ENCODE measurements at regions not wholly inside any gene's neighbourhood (a gene's known extent, or its start where the extent isn't known, plus 50 kb on each side); places are given as distances from the start of the nearest gene placed in this dataset.

DNA sequence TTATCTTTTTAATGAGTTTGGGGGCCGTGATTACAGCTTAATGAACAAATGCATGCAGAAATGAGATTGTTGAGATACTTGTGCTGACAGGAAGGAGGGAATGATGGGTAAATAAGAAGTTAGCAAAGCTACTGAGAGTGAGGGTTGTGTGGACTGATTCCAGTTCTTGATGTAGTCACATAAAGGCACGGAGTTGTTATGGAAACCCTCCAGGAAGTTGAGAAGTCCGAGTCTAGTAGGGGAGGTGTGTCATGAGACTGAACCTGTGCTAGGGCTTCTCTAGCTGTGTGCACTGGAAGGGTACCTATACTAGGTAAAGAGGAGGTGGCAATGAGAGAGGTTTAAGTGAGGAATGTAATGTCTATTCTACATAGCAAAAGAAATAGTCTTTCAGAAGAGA, 475.7 kb downstream of the USP25 start:
- no peak for TF ChIP-seq CTCF (IDR thresholded peaks at IDR 0.05; ENCODE audit: borderline replicate concordance, insufficient read depth, low read depth, low read length)
- no peak overlapping the region for H3K4me3 ChIP-seq (ENCODE audit: low read depth, low read length)

DNA sequence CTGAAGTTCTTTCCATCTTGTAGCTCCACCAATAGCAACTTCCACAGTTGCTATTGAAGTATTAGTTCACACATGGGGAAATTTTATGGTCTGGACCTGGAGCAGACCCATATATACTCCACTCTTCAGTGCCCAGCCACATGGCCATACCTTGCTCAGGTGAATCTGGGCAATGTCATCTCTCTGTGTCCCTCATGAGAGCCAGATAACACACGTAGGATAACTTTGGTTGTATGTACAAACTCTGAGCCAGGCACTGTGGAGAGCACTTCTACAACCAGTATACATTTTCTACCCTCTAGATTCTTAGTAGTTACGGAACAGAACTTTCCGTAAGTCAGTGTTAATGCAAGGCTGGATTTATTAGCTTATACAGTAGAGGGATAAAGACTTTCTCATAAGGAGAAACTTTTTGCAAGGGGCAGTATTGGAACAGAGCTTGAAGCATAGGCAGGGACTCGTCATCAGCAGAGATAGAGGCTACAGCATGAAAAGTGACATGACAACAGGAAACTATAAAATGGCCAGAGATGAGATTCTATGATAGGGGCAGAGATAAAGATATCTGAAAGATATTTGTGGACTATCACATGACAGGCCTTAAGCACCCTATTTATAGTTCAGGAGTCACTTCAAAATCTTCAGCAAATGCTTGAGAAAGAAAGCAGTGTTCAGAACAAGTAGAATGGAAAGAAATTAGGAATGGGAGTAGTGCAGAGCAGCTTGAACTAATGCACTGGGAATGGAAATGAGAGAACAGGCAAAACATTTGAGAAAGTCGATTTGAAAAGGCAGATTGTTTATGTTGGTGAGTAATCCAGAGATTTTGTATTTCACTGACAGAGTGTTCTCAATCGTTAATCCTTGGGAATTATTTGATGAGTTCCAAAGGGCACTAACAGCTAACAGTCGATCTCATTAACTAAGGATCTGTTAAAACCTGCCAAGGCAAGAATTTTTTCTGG, 481.8 kb downstream of the USP25 start:
- no peak overlapping the region for H3K4me3 ChIP-seq (ENCODE audit: low read depth, low read length)
- no peak for TF ChIP-seq CTCF (IDR thresholded peaks at IDR 0.05; ENCODE audit: borderline replicate concordance, insufficient read depth, low read depth, low read length)

DNA sequence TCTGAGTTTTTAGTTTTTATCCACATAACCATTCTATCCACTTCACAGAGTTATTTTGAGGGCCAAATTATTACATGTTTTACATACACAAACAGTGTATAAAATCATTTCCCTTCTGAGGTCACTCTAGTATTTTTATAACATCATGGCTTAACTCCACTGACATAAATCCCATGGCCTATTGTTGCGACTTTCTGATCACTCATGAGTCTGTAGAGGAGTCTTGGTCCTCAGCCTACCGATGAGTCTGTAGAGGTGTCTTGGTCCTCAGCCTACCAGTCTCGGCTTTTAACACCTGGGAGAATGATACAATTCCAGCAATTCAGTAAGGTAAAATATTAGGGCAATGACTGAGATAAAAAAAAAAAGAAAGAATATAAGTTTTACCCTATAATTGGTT, 483.7 kb downstream of the USP25 start:
- no peak overlapping the region for H3K4me3 ChIP-seq (ENCODE audit: low read depth, low read length)
- TF ChIP-seq CTCF (IDR thresholded peaks at IDR 0.05; ENCODE audit: borderline replicate concordance, insufficient read depth, low read depth, low read length) = no peak

GRCh38 chr21:16215193-16215592, 485.4 kb downstream of the USP25 start:
- no peak for TF ChIP-seq CTCF (IDR thresholded peaks at IDR 0.05; ENCODE audit: borderline replicate concordance, insufficient read depth, low read depth, low read length)
- H3K4me3 ChIP-seq (ENCODE audit: low read depth, low read length) = no peak overlapping the region

DNA sequence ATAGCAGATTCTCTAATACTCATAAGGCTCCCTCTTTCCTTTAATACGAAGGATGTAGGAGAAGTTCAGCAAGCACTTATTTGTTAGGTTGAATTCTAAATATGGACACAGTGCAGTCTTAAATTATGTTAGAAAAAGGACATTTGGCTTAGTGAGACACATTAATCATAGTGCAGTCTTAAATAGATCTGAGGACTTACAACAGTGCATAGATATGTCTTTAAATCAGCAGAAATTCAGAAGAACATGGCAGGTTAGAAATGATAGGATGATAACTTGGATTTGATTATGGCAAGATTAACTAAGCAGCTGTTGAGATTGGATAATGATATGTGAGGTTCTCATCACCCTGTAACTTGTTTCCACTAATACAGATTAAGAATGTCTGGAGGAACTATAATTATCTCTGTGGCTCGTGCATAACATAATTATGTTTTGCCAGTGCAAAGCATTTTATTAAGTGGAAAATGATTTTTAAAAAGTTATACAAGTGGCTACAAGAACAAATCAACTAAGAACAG, 485.9 kb downstream of the USP25 start:
- no peak overlapping the region for H3K4me3 ChIP-seq (ENCODE audit: low read depth, low read length)

GRCh38 chr21:16216288-16216962, 486.6 kb downstream of the USP25 start:
- H3K4me3 ChIP-seq (ENCODE audit: low read depth, low read length) = no peak overlapping the region
- TF ChIP-seq CTCF (IDR thresholded peaks at IDR 0.05; ENCODE audit: borderline replicate concordance, insufficient read depth, low read depth, low read length) = no peak

More for the DNA sequence above, 485.9 kb downstream of the USP25 start:
- TF ChIP-seq CTCF (IDR thresholded peaks at IDR 0.05; ENCODE audit: borderline replicate concordance, insufficient read depth, low read depth, low read length) = no peak
